NCI-H345 treated with DMSO at 0.1 percent for 48 hours (cell line): ENCODE measurements at regions not wholly inside any gene's neighbourhood (a gene's known extent, or its start where the extent isn't known, plus 50 kb on each side); places are given as distances from the start of the nearest gene placed in this dataset.

Experiments used
- DNase-seq: peaks from one replicate; lab custom pipeline; 2025; ENCODE audit not compliant: unreplicated experiment; lab: John Stamatoyannopoulos, UW

GRCh38 chr6:6886171-6886885 is 221.4 kb upstream of the RREB1 start:
- DNase-seq = no peak

DNA sequence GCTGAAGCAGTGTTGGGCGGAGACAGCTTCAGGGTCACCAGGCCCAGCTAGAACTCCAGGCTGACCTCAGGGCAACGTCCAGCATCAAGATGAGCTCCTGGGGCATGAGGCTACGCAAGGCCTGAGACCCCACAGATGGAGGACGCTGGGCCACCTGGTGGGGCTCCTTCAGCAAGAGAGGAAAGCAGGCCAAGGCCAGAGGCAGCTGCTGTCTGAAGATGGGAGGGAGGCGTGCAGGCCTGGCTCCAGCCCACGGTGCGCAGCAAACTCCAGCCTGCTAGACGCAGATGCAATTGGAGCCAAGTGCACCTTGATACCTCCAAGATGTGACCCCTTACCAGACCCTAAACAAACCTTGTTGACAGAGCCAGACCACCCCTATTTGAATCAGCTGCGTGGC is 220.9 kb upstream of the RREB1 start:
- DNase-seq = no peak

DNA sequence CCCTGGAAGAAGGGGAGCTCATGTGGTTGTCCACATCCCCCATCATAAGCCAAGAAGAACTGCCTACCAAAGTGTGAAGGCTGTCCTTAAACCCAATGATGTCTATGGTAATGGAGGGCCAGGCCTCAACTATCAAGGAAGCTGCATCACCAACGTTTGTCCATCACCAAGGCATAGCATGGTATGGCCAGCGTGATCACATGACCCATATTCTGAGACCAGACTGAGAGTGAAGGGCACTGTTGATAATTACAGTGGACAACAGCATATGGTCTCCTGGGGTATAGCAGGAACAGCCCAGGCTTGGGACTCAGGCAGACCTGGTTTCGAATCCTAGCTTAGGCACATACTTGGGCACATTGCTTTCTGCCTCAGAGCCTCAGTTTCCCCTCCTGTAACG is 218.2 kb upstream of the RREB1 start:
- DNase-seq = no peak

- no peak for DNase-seq
Measured at GRCh38 chr6:6890400-6890858, 217.3 kb upstream of the RREB1 start.

- no peak for DNase-seq
Measured at GRCh38 chr6:6891125-6891721, 216.5 kb upstream of the RREB1 start.

DNA sequence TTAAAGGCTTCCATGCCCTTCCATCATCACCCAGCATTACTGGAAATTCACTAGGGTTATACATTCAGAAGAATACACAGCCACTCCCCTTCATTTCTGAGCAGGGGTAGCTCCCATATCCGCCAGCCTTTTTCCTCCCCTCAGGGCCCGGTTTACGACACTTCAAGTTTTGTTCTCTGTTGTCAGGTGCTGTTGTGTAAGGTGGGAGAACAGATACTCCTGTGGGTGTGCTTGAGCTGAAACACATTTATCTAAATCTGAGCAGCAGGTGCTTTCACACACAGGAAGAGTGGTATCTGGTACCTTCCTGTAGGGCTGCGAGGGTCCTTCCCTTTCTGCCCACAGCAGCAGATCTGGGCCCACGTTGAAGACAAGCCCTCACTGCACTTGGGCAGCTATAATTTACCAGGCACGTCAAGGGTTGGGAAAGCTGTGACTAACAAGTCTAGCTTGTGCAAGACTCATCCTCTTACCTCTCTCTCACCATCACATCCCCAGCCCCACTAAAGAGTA is 215.8 kb upstream of the RREB1 start:
- no peak for DNase-seq

- no peak for DNase-seq
Measured at GRCh38 chr6:6892744-6893583, 214.8 kb upstream of the RREB1 start.

- no peak for DNase-seq
Measured at GRCh38 chr6:6893701-6894100, 214.1 kb upstream of the RREB1 start.

- DNase-seq = no peak
Measured at GRCh38 chr6:6895929-6896328, 211.8 kb upstream of the RREB1 start.

GRCh38 chr6:6897140-6897539 is 210.6 kb upstream of the RREB1 start:
- DNase-seq = no peak

DNA sequence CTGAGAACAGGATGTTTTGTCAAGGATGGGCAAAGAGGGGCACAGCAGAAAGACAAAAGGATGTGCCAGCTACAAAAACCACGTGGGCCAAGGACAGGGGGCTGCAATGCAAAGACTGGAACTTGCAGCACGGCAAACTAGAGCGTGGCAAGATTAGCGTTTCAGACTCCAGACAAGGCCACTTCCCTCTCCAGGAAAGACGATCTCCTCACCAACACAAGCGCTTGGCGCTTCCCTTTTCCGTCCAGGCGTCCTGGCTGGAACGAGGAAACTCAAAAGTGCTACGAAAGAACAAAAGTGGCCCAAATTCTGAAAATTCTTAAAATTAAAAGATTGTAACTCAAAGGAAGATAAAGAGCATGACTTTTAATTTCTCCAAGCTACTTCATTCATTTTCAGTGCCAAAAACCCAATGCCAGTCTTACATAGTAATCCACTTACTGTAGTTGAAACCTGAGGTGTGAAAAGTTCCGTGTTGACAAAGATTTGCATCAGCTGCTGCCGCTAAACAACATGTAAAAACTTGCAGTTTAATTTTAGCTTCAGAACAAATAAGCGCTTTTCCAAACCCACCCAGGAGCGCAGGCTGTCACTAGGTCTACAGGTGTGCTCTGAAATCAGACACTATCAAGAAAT is 207.1 kb upstream of the RREB1 start:
- no peak for DNase-seq

DNA sequence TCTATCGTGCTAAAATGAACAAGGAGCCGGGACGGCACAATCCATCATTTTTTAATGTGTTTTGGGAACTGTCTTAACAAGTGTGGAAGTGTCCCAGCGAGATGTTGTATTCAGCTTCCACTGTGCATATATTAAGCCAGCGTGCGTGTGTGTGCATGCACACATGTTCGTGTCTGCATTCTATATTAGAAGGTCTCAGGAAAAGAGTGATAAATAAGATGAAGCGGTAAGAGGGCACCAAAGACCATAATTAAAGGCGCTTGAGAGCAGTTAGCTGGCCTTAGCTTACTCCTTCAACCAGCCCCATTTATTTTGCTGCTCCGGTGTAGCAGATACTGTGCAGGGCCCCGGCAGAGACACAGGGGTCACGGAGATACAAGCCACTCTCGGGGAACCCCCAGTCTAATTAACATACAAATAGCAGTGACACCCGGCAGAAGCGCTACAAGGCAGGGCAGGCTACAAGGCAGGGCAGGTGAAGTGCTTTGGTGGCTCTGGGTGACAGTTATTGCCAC is 206.5 kb upstream of the RREB1 start:
- no peak for DNase-seq

DNA sequence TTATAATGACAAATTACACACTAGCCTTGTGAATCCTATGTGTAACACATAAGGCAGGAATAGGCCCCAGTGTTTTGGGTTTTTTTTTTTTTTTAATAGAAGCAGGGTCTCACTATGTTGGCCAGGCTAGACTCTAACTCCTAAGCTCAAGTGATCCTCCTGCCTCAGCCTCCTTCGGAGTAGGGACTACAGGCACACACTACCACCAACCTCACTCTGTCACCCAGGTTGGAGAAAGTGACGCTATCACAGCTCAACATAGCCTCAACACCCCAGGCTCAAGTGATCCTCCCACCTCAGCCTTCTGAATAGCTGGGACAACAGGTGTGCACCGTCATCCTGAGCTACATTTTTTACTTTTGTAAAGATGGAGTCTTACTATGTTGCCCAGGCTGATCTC is 205.8 kb upstream of the RREB1 start:
- no peak for DNase-seq

GRCh38 chr6:6905961-6906518 is 201.7 kb upstream of the RREB1 start:
- no peak for DNase-seq

- DNase-seq = no peak
Measured at GRCh38 chr6:6906570-6907213, 201.1 kb upstream of the RREB1 start.

GRCh38 chr6:6907286-6907685 is 200.5 kb upstream of the RREB1 start:
- DNase-seq = no peak

GRCh38 chr6:6908121-6908520 is 199.6 kb upstream of the RREB1 start:
- no peak for DNase-seq

DNA sequence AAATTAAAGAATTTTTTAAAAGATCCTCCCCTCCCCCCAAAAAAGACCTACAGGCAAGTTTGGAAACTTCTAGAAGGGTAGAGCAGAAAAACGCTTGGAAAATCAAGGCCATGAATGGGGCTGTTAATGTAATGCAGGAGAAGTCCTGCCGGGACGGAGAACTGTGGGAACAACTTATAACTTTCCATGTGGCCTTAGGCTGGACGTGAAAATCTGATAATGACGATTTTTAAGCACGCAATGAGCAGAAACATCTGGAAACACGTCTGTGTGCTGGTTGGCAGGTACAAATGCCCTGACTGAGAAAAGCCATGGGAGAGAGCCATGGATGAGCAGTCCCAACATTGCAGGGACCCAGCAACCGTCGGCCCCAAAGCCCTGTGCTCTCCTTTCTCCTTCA is 198.7 kb upstream of the RREB1 start:
- DNase-seq = no peak

DNA sequence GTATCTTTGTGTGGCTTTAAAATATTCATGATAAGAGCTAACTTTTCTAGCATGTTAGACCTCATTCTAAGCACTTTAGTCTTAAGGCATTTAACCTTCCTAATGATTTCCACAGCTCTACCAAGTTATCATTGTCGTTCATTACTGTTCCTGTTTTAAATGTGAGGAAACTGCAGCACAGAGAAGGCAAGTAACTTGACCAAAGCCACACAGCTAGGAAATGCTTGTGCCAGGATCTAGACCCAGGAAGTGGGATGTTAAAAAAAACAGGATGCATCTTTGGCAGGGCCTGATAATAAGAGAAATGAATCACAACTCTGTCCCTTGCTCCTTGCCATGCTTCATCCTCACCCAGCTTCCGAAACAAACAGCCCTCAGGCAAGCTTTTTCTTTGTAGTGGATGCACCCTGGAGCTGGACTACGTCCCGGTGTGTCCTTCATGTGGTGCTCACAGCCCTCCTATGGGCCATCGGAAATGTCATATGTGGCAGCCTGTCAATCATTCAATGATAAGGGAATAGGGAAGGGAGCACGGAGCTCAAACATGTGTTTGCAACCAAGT is 196.9 kb upstream of the RREB1 start:
- DNase-seq = no peak

- DNase-seq = no peak
Measured at GRCh38 chr6:6911391-6911790, 196.4 kb upstream of the RREB1 start.
